AG04449 (cell line): ENCODE measurements at regions not wholly inside any gene's neighbourhood (a gene's known extent, or its start where the extent isn't known, plus 50 kb on each side); places are given as distances from the start of the nearest gene placed in this dataset.

ENCODE experiments used
- CTCF ChIA-PET: fragments of 350-600 bp; formaldehyde crosslinking; extraction: SDS; loops from one replicate; lab custom pipeline; 2021; ENCODE audit warnings: antibody characterized with exemption; lab: Yijun Ruan, JAX
- POLR2A ChIA-PET: fragments of 400-600, 350-600 bp; formaldehyde crosslinking; extraction: SDS; loops from one replicate; lab custom pipeline; 2020; ENCODE audit warnings: antibody characterized with exemption, inconsistent platforms; lab: Yijun Ruan, JAX
- DNase-seq: peaks from one replicate; pipeline ENCODE4 v3.0.0-alpha.2; 2010; ENCODE audit warnings: low read depth, low spot score
- H3K4me3 ChIP-seq: 2 replicates; pipeline ENCODE4 v1.5.1; 2011; ENCODE audit warnings: low read depth, mild to moderate bottlenecking, control low read depth, low read length
- TF ChIP-seq, protein P1 (sequence below): IDR thresholded peaks from one replicate; pipeline ENCODE4 v1.5.1; 2011; ENCODE audit warnings: mild to moderate bottlenecking, moderate library complexity, low read length, control low read depth, inconsistent platforms; ENCODE audit not compliant: insufficient read depth; ENCODE audit errors: missing control alignments

DNA sequence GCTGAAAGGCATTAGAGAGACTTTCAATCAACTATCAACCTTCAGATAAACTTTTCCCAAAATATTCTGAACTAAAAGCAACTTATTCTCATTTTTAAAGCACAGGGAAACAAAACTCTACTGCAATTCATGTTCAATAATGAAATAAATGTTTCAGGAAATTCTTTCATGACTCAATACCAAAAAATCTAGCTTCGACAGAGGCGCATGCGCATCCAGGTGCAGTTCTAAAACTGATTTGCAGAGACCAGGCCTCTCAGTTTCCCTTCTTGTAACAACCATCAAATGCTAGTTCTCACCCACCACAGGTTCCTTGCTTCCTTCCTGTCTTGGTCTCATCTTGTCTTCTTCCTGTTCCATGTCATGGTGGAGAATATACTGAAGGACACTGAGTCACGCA is 55.3 kb upstream of the NRBF2 start:
- H3K4me3 ChIP-seq: no peak overlapping the region
- POLR2A ChIA-PET: no interaction called here
- TF ChIP-seq, protein P1, sequence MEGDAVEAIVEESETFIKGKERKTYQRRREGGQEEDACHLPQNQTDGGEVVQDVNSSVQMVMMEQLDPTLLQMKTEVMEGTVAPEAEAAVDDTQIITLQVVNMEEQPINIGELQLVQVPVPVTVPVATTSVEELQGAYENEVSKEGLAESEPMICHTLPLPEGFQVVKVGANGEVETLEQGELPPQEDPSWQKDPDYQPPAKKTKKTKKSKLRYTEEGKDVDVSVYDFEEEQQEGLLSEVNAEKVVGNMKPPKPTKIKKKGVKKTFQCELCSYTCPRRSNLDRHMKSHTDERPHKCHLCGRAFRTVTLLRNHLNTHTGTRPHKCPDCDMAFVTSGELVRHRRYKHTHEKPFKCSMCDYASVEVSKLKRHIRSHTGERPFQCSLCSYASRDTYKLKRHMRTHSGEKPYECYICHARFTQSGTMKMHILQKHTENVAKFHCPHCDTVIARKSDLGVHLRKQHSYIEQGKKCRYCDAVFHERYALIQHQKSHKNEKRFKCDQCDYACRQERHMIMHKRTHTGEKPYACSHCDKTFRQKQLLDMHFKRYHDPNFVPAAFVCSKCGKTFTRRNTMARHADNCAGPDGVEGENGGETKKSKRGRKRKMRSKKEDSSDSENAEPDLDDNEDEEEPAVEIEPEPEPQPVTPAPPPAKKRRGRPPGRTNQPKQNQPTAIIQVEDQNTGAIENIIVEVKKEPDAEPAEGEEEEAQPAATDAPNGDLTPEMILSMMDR: no peak
- no peak for DNase-seq
- CTCF ChIA-PET: no interaction called here

DNA sequence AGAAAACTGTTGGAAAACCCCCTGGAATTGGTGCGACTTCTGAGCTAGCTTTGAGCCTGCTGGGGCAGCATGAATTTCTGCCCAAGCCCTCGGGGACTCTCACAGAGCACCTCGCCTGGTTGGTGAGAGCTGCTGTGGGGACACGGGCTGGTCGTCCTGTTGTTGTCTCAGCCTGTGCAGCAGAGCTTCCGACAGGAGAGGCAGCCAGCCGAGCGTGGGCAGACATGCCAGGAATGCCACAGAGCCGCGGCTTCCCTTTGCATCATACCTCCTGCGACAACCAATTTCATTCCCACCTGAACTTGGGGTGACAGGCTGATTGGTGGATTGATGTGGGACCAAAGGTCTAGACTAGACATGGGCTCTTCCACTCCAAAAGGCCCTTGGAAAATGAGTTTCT is 60.2 kb upstream of the NRBF2 start:
- POLR2A ChIA-PET: no interaction called here
- no peak for DNase-seq
- H3K4me3 ChIP-seq: no peak overlapping the region
- CTCF ChIA-PET: interaction anchor here (0.9 kb wide), 1 partner anchor 84 kb away, joined by 3 read pairs; no protein-coding TSS in a partner anchor
- TF ChIP-seq, protein P1: no peak

DNA sequence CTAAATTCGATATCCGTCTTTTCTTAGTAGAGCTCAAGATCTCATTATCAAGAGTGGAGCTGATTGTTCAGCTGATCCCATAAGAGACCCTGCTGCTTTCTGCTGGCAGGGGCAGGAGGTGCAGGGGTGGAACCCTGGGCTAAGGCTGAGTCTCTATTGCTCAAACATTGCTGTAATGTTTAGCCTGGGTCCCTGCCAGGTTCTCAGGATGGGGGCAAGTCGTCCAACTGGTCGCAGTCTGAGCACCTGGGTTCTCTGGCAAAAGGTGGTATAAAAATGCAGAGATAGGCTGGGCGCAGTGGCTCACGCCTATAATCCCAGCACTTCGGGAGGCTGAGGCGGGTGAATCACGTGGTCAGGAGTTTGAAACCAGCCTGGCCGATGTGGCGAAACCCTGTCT is 62.0 kb upstream of the NRBF2 start:
- no peak for DNase-seq
- CTCF ChIA-PET: no interaction called here
- H3K4me3 ChIP-seq: no peak overlapping the region
- POLR2A ChIA-PET: no interaction called here
- TF ChIP-seq, protein P1: no peak

DNA sequence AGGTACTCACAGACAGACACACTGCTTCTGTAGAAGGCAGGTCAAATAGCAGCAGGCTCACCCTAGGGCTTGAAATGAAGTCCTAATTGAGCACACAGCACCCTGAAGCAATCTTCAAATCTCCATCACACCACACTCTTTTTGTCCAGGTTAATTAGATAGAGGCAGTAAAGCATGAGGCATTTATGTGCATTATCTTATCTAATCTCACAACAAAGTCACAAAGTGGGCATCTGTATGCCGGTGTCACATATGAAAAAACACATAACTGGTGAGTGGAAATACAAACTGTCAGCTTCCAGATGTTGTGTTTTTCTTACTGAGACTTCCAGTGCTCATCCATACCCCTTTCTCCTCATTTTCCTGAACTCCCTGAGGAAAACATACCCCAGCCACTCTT is 63.8 kb upstream of the NRBF2 start:
- TF ChIP-seq, protein P1: no peak
- ChIA-PET CTCF (no interaction called here), POLR2A (no interaction called here)
- no peak for DNase-seq
- no peak overlapping the region for H3K4me3 ChIP-seq

DNA sequence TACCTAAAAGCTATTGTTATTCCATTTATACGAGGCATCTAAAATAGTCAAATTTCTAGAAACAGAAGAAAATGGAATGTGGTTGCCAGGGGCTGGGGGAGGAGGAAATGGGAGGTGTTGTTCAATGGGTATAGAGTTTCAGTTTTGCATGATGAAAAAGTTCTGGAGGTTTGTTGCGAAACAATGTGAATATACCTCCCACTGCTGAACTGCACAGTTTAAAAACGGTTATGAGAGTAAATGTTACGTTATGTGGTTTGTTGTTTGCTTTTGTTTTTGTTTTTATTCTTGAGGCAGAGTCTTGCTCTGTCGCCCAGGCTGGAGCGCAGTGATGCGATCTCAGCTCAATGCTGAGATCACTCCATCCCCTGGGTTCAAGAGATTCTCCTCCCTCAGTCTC is 64.9 kb upstream of the NRBF2 start:
- no peak for DNase-seq
- POLR2A ChIA-PET: no interaction called here
- CTCF ChIA-PET: no interaction called here
- H3K4me3 ChIP-seq: no peak overlapping the region
- TF ChIP-seq, protein P1: no peak

DNA sequence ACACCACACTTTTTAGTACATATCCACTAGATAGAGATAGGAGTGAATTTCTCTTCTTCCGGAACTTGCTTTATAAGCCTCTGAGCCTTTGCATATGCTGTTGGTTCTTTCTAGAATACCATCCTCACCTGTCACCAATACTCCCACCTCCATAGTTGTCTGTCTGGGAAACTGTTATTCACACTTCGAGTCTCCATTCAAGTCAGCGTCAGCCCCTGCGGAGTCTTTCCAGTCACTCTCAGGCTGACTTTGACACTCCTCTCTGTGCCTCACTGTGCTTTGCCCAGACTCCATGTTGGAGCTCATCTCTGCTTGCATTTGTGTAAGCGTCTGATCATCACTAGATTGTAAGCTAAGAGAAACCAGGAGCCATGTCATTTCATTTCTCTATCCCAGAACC is 66.5 kb upstream of the NRBF2 start:
- TF ChIP-seq, protein P1: no peak
- ChIA-PET POLR2A (no interaction called here), CTCF (no interaction called here)
- no peak overlapping the region for H3K4me3 ChIP-seq
- DNase-seq: no peak
